ENCODE measurements at regions not wholly inside any gene's neighbourhood (a gene's known extent, or its start where the extent isn't known, plus 50 kb on each side); places are given as distances from the start of the nearest gene placed in this dataset.
A peak's percentile ranks its signal among the peaks of the same experiment; 100 is the strongest.
"Not testable (repeated sequence)": the region's sequence is repeated elsewhere in the genome, so short reads cannot be mapped to it uniquely, and the experiment has no call there.

DNA sequence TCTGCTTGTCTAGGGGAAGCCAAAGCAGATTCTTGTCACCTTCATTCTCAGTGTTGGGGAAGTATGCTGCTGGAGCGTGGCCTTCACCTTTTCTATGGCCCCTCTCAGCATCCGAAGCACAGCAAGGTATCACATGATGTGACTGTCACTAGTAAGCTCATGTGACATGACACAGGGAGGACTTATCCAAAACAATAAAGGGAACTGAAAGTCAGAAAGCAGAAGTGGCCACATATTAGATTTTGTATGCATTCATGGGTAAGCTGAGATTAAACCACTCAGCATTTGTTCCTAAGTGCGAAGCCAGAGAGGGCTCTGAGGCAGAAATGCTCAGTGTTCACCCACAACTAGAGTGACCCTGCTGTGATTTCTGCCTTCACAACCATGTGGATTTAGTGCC is 72.8 kb upstream of the PCDH8 start:
- Mint-ChIP-seq H3K4me1 (peaks cover 15% of the 10 kb centered on the region), H3K9me3 (peaks cover 4% of the 10 kb centered on the region), H3K4me3 (no peak overlapping the region), H3K36me3 (peaks cover 2% of the 10 kb centered on the region), H3K27me3 (no peaks in the 10 kb centered on the region), H3K27ac (peak overlapping the region; percentile 98)
- ATAC-seq (ENCODE audit: low read depth) (peak; percentile 95), DNase-seq (ENCODE audit: low spot score in 2 of 2) (peak; percentile 23 to 72)

- no peak for ATAC-seq (ENCODE audit: low read depth)
- H3K4me3 Mint-ChIP-seq = no peak overlapping the region
Observed at GRCh38 chr13:52916486-52916990, 68.1 kb upstream of the PCDH8 start.

DNA sequence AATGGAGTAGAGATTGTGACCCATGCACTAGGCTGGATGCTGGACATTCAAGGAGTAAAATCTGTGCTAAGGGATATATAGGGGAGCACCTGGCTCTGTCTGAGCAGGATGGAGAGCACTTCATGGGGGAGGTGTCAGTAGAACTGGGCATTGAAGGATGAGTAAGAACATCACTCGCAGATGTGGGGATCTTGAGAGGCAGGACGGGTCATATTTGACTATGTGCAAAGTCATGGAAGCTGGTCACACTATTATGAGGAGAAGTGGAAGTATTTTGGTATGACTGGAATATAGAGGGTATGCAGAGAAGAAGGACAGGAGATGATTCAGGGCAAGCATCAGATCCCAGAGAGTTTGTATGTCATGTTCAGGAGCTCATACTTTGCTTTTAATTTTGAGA is 62.9 kb upstream of the PCDH8 start:
- H3K27me3 Mint-ChIP-seq = peaks cover 2% of the 10 kb centered on the region
- no peak overlapping the region for H3K4me3 Mint-ChIP-seq

More at GRCh38 chr13:52916486-52916990, 68.1 kb upstream of the PCDH8 start:
- H3K9me3 Mint-ChIP-seq = peaks cover 4% of the 10 kb centered on the region
- peaks cover 13% of the 10 kb centered on the region for H3K4me1 Mint-ChIP-seq
- H3K27ac Mint-ChIP-seq = no peak overlapping the region
- peaks cover 2% of the 10 kb centered on the region for H3K36me3 Mint-ChIP-seq
- no peaks in the 10 kb centered on the region for H3K27me3 Mint-ChIP-seq
- no peak for DNase-seq (ENCODE audit: low spot score in 2 of 2)

DNA sequence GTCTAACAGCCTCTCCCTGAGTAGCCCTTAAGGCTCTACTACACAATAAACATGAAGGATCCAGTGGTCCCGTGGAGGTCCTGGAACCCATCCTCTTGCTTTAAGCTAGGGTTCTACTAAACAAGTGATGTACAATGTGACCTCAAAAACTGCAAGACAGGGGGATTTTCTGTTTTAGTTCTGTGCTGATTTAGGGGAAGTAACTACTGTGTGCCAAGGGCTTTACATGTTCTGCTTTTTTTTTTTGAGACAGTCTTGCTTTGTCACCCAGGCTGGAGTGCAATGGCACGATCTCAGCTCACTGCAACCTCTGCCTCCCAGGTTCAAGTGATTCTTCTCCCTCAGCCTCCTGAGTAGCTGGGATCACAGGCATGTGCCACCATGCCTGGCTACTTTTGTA is 61.9 kb upstream of the PCDH8 start:
- not testable (repeated sequence) for H3K27me3 Mint-ChIP-seq, H3K9me3 Mint-ChIP-seq, H3K36me3 Mint-ChIP-seq, H3K4me3 Mint-ChIP-seq, H3K4me1 Mint-ChIP-seq, H3K27ac Mint-ChIP-seq
- ATAC-seq (ENCODE audit: low read depth) (peak; percentile 100), DNase-seq (ENCODE audit: low spot score in 2 of 2) (peak in 1 of 2 donors; percentile 31)

More for the DNA sequence above, 62.9 kb upstream of the PCDH8 start:
- DNase-seq (ENCODE audit: low spot score in 2 of 2) (no peak), ATAC-seq (ENCODE audit: low read depth) (no peak)
- Mint-ChIP-seq H3K27ac (no peak overlapping the region), H3K9me3 (no peaks in the 10 kb centered on the region), H3K36me3 (no peaks in the 10 kb centered on the region), H3K4me1 (peaks cover 6% of the 10 kb centered on the region)

- peaks cover 14% of the 10 kb centered on the region for H3K4me1 Mint-ChIP-seq
- H3K9me3 Mint-ChIP-seq = no peaks in the 10 kb centered on the region
- H3K36me3 Mint-ChIP-seq = no peaks in the 10 kb centered on the region
- DNase-seq (ENCODE audit: low spot score in 2 of 2) (no peak), ATAC-seq (ENCODE audit: low read depth) (no peak)
- H3K27me3 Mint-ChIP-seq = peaks cover 8% of the 10 kb centered on the region
- H3K4me3 Mint-ChIP-seq = no peak overlapping the region
- H3K27ac Mint-ChIP-seq = no peak overlapping the region
Observed at GRCh38 chr13:52906122-52906903, 57.9 kb upstream of the PCDH8 start.

GRCh38 chr13:52905701-52906100 is 57.3 kb upstream of the PCDH8 start:
- peaks cover 12% of the 10 kb centered on the region for H3K4me1 Mint-ChIP-seq
- H3K27ac Mint-ChIP-seq = no peak overlapping the region
- peaks cover 8% of the 10 kb centered on the region for H3K27me3 Mint-ChIP-seq
- no peak overlapping the region for H3K4me3 Mint-ChIP-seq
- H3K36me3 Mint-ChIP-seq = no peaks in the 10 kb centered on the region
- no peak for ATAC-seq (ENCODE audit: low read depth)
- no peaks in the 10 kb centered on the region for H3K9me3 Mint-ChIP-seq
- DNase-seq (ENCODE audit: low spot score in 2 of 2) = no peak

- Mint-ChIP-seq H3K4me3 (no peak overlapping the region), H3K4me1 (peaks cover 9% of the 10 kb centered on the region), H3K36me3 (no peaks in the 10 kb centered on the region), H3K9me3 (no peaks in the 10 kb centered on the region), H3K27me3 (peaks cover 6% of the 10 kb centered on the region), H3K27ac (no peak overlapping the region)
- ATAC-seq (ENCODE audit: low read depth) = peak; percentile 97
- DNase-seq (ENCODE audit: low spot score in 2 of 2) = no peak
Observed at GRCh38 chr13:52903320-52903719, 54.9 kb upstream of the PCDH8 start.

DNA sequence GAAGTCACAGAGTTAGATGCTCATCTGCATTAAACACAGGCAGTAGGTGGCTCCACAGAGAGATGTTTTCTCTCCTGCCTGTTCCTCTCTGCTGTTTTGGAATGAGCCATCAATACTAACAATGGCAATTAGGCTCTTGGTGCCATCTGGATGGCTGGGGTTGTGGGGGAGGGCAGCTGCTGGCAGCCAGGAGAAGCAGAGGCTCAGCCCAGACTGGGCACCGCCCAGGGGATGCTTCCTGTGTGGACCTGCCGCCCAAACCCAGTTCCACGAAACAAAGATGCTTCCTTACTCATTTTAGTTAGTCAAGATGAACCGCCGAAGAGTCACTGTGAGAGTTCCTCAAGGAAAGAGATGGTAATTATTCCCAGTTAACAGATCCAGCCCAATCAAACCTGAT is 50.8 kb upstream of the PCDH8 start:
- H3K9me3 Mint-ChIP-seq = no peaks in the 10 kb centered on the region

More for the DNA sequence above, 50.8 kb upstream of the PCDH8 start:
- Mint-ChIP-seq H3K27me3 (peaks cover 5% of the 10 kb centered on the region), H3K4me3 (no peak overlapping the region), H3K4me1 (peaks cover 6% of the 10 kb centered on the region), H3K27ac (no peak overlapping the region), H3K36me3 (no peaks in the 10 kb centered on the region)
- DNase-seq (ENCODE audit: low spot score in 2 of 2) (no peak), ATAC-seq (ENCODE audit: low read depth) (no peak)

All from memory B cell (primary cell).